Putamen (tissue), 1 donor: ENCODE measurements at regions not wholly inside any gene's neighbourhood (a gene's known extent, or its start where the extent isn't known, plus 50 kb on each side); places are given as distances from the start of the nearest gene placed in this dataset.
A peak's percentile ranks its signal among the peaks of the same experiment; 100 is the strongest.

Experiments used
- DNase-seq: peaks from one replicate; pipeline ENCODE4 v3.0.0-alpha.2; 2016; ENCODE audit warnings: low spot score

- DNase-seq = no peak
These were observed 85.6 kb downstream of the SNAPC1 start for GRCh38 chr14:61847861-61848260.

- DNase-seq = no peak
These were observed 92.7 kb downstream of the SNAPC1 start for GRCh38 chr14:61854898-61855297.

GRCh38 chr14:61860294-61860918 is 98.2 kb downstream of the SNAPC1 start:
- no peak for DNase-seq

DNA sequence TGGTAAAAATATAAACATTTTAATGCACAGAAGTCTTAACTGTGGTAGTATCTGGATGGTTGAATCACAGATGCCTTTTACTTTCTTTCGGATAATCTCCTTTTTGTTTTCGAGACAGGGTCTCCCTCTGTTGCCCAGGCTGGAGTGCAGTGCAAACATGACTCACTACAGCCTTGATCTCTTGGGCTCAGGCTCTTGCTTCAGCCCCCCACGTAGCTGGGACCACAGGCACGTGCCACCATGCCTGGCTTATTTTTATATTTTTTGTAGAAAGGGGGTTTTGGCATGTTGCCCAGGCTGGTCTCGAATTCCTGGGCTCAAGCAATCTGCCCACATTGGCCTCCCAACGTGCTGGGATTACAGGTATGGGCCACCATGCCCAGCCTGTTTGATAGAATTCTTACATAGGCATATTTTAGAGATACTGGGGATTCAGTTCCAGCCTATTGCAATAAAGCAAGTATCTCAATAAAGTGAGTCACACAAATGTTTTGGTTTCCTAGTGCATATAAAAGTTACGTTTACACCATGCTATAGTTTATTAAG is 99.2 kb downstream of the SNAPC1 start:
- DNase-seq = no peak

DNA sequence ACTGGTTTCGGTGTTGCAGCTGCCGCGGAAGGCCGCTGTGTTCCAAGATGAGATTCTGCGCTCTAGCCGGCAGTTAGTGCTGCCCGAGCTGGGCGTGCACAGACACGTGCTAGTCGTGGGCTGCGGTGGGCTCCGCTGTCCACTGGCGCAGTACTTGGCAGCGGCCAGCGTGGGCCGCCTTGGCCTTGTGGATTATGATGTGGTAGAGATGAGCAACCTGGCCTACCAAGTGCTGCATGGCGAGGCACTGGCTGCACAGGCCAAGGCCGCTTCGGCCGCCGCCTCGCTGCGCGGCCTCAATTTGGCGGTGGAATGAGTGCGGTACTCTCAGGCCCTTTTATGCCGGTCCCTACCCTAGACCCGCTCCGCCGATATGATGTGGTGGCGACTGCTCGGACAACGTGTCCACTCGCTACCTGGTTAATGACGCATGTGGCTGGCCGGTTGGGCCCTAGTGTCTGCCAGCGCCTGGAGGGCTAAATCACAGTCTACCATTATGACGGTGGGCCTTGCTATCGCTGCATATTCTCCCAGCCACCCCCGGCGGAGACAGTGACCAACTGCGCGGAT is 102.2 kb downstream of the SNAPC1 start:
- DNase-seq = no peak

DNA sequence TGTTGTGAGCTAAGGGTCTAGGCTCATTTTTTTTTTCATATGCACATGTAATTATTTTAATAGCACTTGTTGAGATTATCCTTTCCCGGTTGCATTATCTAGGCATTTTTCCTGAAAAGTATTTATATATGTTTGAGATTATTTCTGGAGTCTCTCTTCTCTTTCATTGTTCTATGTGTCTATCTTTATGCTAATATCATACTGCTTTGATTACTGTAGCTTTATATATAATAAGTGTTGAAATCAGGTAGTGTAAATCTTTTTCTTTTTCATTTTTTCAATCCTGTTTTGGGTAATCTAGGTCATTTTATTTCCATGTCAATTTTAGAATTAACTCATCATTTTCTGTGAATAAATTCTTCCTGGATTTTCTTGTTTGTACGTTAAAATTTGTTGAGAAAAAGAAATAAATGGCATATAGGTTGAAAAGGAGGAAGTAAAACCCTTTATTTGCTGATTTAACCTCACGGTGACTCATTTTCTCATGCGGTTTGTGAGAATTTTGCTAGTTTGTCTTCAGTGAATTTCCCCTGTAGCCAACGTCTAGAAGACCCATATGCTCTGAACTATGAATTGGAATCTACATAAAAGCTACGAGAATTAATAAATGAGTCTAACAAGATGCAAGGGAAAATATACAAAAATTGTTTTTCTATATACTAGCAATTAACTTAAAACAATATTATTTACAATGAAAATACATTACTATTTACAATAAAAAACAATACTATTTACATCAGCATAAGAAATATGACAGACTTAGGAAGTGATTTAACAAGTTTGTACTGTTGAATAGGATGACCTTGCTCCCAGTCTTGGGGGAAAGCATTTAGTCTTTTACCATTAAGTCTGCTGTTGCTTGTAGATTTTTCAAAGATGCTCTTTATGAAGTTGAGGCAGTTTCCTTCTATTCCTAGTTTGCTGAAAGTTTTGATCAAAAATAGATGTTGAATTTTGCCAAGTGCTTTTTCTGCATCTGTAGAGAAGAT is 105.0 kb downstream of the SNAPC1 start:
- no peak for DNase-seq

- no peak for DNase-seq
These were observed 106.6 kb downstream of the SNAPC1 start for GRCh38 chr14:61868846-61869245.

DNA sequence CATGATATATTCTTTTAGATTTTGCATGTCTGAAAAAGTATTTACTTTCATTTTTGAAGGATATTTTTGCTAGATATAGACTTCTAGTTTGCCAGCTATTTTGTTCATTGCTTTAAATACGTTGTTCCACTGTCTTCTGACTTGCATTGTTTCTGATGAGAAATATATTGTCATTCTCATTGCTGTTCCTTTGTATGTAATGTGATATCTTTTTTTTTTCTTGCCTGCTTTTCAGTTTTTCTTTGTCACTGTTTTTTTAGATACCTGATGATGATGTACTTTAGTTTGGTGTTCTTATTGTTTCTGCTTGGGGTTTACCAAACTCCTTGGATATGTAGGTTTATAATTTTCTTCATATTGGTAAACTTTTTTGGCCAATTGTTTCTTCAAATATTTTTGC is 107.9 kb downstream of the SNAPC1 start:
- no peak for DNase-seq

DNA sequence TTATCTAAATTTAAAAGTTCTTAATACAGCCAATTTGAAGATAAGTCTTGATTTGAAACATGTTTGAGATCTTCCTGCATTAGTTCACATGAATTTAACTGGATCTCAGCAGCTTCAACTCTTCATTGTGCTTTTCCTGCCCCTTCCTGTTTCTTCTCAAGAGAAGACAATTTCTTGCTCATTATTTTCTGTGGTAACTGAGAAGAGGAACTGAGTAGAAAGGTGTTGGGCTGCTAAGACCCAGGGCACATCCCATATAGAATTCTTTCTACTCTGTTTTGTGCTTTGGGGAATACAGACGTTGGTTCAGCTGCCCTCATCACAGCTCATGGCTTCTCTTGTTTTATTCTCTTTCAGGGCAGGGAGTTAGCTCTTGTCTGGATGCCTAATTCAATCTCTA is 110.2 kb downstream of the SNAPC1 start:
- no peak for DNase-seq

GRCh38 chr14:61875483-61875882 is 113.3 kb downstream of the SNAPC1 start:
- no peak for DNase-seq

- DNase-seq = peak; percentile 45
These were observed 114.3 kb downstream of the SNAPC1 start for GRCh38 chr14:61876362-61877034.

- DNase-seq = no peak
These were observed 114.8 kb downstream of the SNAPC1 start for GRCh38 chr14:61877035-61877390.

DNA sequence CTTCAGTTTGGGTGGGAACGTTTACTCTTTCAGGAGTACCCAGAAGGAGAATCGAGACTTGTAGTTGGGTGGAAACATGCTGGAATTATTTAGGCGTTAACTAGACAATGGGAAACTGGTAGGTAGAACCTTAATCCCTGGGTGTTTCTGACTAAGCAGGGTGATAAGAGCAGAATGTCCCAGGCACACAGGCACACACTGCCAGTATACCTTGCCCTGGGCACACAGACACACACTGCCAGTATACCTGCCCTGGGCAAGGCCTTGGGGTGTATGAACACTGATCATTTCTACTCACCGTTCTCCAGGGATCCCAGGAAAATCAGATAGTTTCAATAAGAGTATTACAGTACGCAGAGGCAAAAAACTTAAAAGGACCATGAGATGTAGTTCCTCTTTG is 115.5 kb downstream of the SNAPC1 start:
- DNase-seq = no peak

DNA sequence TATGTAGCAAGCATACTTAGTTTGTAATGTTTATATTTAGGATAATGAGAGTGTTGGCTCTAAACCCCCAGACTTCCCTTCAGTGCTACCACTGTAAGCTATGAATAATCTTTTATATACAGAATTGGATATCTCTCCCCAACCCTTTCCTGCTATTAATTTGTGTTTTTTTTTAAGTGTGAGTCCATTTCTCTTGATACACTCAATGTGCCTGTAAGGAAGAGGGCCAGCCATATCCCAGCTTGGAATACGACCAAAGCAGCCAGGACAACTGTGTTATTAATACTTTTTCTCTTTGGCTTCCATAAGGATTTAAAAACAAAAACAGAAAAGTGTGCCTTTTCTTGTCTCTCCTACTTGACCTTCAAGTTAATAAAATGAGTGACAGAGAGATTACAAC is 116.7 kb downstream of the SNAPC1 start:
- no peak for DNase-seq

DNA sequence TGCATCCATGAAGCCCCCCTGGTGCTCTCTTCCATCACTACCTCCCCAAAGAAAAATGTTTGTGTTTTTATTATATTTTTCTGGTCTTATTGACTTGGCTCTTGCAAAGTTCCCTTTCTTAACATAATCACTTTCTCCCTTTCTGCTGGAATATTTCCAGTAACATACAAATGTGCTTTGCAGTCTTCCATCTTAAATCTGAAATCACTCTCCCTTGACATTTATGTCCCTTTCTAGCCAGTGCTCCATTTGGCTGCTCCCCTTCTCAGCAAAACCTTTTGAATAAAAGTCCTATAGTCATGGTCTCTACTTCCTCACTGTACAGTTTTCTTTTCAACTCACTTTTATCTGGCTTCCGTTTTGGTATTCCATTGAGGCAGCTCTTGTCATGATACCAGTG is 118.8 kb downstream of the SNAPC1 start:
- no peak for DNase-seq

DNA sequence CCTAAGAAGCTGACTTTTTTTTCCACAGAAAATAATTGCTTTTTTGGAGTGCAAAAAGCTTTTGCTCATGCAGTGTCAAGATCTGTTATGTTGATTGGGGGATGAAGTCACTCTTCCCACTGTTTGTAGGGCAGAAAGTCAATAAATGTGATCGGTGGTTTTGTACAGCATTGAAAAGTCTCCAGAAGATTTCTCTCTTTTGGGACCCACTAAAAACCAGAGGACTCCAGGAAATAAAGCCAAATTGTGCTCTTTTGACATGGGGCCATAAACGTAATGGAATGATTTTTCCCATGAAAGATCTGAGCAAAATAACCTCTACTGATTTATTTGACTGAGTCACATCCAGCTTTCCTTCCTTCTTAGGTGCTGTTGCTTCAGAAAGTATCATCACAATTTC is 122.5 kb downstream of the SNAPC1 start:
- DNase-seq = no peak

DNA sequence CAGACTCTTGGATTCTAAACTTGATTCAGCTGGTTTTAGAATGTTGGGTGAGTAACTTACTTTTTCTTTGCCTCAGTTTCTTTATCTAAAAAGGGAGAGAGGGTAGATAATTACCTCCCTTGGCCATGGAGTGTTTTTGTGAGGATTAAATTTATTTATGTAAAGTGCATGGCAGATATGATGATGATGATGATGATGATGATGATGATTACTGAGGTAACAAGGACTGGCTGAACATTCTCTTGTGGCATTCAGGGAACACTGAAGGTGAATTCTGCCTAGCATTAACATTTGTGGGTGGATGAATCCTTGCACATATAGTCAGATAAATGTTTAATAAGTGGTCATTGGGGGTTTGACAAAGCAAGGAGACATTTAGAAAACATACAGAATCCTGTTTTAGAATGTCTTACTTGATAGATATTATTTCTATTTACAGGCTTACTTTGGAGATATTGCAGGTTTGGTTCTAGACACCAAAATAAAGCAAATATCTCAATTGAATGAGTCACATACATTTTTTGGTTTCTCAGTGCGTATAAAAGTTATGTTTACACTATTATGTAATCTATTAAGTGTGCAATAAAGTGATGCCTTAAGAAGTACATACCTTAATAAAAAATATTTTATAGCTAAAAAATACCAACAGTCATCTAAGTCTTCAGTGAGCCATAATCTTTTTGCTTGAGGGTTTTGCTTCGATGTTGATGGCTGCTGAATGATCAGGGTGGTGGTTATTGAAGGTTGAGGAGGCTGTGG is 123.2 kb downstream of the SNAPC1 start:
- DNase-seq = no peak

- no peak for DNase-seq
These were observed 125.4 kb downstream of the SNAPC1 start for GRCh38 chr14:61887628-61888027.

DNA sequence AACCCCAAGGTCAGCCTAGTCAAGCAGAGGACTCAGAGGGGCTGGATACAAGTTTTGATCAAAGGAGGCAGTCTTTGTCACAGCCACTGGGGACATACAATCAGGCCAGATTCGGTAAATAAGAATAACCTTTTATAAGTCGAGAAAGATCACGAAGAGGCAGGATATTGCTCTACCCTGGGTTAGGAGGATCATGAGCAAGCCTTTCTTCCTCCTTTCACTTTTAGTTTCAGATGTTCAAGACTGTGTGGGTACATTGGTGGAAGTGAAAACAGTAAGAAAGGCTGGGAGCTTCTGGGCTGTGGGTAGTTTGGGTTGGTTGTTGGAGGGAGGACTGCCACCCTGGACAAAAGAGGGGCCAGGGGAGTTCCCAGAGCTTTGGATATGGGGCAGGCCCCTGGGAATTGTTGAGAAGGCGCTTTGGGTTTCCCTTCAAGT is 127.7 kb downstream of the SNAPC1 start:
- DNase-seq = no peak

DNA sequence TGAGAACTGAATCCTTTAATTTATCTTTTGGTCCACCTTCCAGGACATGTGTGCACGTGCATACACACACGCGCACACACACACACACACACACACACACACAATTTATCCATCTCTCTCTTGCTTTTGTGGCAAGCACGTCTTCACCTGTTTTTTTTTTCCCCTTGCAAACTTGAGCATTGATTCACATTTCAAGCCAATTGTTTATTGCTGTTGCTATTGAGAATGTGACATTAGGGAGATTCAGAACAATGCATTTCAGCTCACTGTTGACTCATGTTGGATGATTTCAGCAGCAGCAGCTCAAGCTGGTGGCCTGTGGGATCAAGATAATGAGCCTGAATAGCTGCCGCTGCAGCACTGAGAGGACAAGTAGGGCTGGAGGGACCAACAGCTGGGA is 128.9 kb downstream of the SNAPC1 start:
- no peak for DNase-seq

GRCh38 chr14:61891810-61892209 is 129.6 kb downstream of the SNAPC1 start:
- no peak for DNase-seq
